Activated naive CD4-positive, alpha-beta T cell treated with anti-CD3 and anti-CD28 coated beads, Interleukin-2, amount 50 U/mL, for 16 hours (primary cell): ENCODE measurements at regions not wholly inside any gene's neighbourhood (a gene's known extent, or its start where the extent isn't known, plus 50 kb on each side); places are given as distances from the start of the nearest gene placed in this dataset.
"Not testable (repeated sequence)": the region's sequence is repeated elsewhere in the genome, so short reads cannot be mapped to it uniquely, and the experiment has no call there.

Source experiments
- DNase-seq: peaks from one replicate; pipeline ENCODE4 v3.0.0-alpha.2; 2020

GRCh38 chr2:62410015-62410453, 96.0 kb downstream of the TMEM17 start:
- DNase-seq = no peak

GRCh38 chr2:62409442-62409841, 96.6 kb downstream of the TMEM17 start:
- DNase-seq = no peak

- DNase-seq = no peak
Measured at GRCh38 chr2:62408241-62408677, 97.7 kb downstream of the TMEM17 start.

- no peak for DNase-seq
Measured at GRCh38 chr2:62407838-62408237, 98.2 kb downstream of the TMEM17 start.

GRCh38 chr2:62407401-62407800, 98.6 kb downstream of the TMEM17 start:
- DNase-seq = no peak

- DNase-seq = no peak
Measured at GRCh38 chr2:62406573-62407043, 99.4 kb downstream of the TMEM17 start.

GRCh38 chr2:62404913-62405312, 101.1 kb downstream of the TMEM17 start:
- no peak for DNase-seq

- DNase-seq = no peak
Measured at GRCh38 chr2:62402156-62402555, 103.8 kb downstream of the TMEM17 start.

GRCh38 chr2:62398356-62398755, 107.6 kb downstream of the TMEM17 start:
- DNase-seq = no peak

- no peak for DNase-seq
Measured at GRCh38 chr2:62396880-62397279, 109.1 kb downstream of the TMEM17 start.

- no peak for DNase-seq
Measured at GRCh38 chr2:62393293-62393692, 112.7 kb downstream of the TMEM17 start.

GRCh38 chr2:62391696-62392095, 114.3 kb downstream of the TMEM17 start:
- DNase-seq = no peak

GRCh38 chr2:62386378-62386777, 119.6 kb downstream of the TMEM17 start:
- DNase-seq = not testable (repeated sequence)

- no peak for DNase-seq
Measured at GRCh38 chr2:62383846-62384245, 122.1 kb downstream of the TMEM17 start.

GRCh38 chr2:62382757-62383156, 123.2 kb downstream of the TMEM17 start:
- no peak for DNase-seq

GRCh38 chr2:62382122-62382521, 123.9 kb downstream of the TMEM17 start:
- no peak for DNase-seq

GRCh38 chr2:62381656-62382055, 124.3 kb downstream of the TMEM17 start:
- no peak for DNase-seq

- DNase-seq = no peak
Measured at GRCh38 chr2:62379566-62379965, 126.4 kb downstream of the TMEM17 start.

- no peak for DNase-seq
Measured at GRCh38 chr2:62375113-62375420, 130.9 kb downstream of the TMEM17 start.

GRCh38 chr2:62374301-62375112, 131.5 kb downstream of the TMEM17 start:
- no peak for DNase-seq

GRCh38 chr2:62372824-62373223, 133.2 kb downstream of the TMEM17 start:
- no peak for DNase-seq

- DNase-seq = no peak
Measured at GRCh38 chr2:62370321-62371250, 135.4 kb downstream of the TMEM17 start.

- DNase-seq = no peak
Measured at GRCh38 chr2:62369541-62370202, 136.3 kb downstream of the TMEM17 start.
